Colonic mucosa (tissue), 4 donors: ENCODE measurements at regions not wholly inside any gene's neighbourhood (a gene's known extent, or its start where the extent isn't known, plus 50 kb on each side); places are given as distances from the start of the nearest gene placed in this dataset.

ENCODE experiments used
- DNase-seq: peaks from one replicate; pipeline ENCODE4 v3.0.0-alpha.2; 2020
- H3K27ac ChIP-seq: fragments of 200-600 bp; one replicate; pipeline ENCODE4 v1.8.0; 2021
- H3K27me3 ChIP-seq: fragments of 200-600 bp; one replicate; pipeline ENCODE4 v1.8.0; 2021
- H3K36me3 ChIP-seq: fragments of 200-600 bp; one replicate; pipeline ENCODE4 v1.8.0; 2021
- H3K4me1 ChIP-seq: fragments of 200-600 bp; one replicate; pipeline ENCODE4 v1.8.0; 2021; ENCODE audit warnings: mild to moderate bottlenecking
- H3K4me3 ChIP-seq: fragments of 200-600 bp; one replicate; pipeline ENCODE4 v1.8.0; 2021
- H3K9ac ChIP-seq, 2 donors: one replicate each; pipeline ENCODE4 v1.7.0; 2013; ENCODE audit warnings: control low read depth in 2 of 2, low read depth in 2 of 2, low read length in 2 of 2
- H3K9me3 ChIP-seq: fragments of 200-600 bp; one replicate; pipeline ENCODE4 v1.8.0; 2021
- intact Hi-C: fragments of 100-400 bp; cut with DNase I; formaldehyde crosslinking; loops from one replicate; pipeline ENCODE4 v1.14.1; 2022
- TF ChIP-seq, protein P1 (sequence below): fragments of 200-600 bp; IDR thresholded peaks from one replicate; pipeline ENCODE4 v1.8.0; 2022; ENCODE audit warnings: antibody characterized with exemption, mild to moderate bottlenecking
- donor health status: healthy.
- donor health status: DM: no; HTN: no; CAD: no.
- donor health status: DM: no; HTN: no; CAD: no.

DNA sequence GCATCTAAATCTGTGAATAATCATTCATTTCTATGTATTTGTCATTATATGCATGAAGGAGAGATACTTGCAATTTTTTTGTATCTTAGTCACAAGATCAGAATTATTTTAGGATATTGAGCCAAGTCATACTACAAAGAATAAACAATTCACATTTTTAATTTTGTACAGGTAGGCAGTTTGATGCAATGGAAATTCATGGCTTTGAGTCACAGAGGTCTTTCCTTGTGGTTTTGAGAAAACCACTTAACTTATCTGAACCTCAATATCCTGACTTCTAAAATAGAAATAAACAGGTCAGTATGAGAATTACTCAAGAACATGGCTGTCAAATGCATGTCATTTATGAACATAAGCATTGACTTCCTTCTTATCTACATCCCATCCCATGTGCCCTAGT is 221.4 kb upstream of the SLC10A2 start:
- no peaks in the 10 kb centered on the region for H3K27me3 ChIP-seq
- H3K4me1 ChIP-seq: no peaks in the 10 kb centered on the region
- no peak overlapping the region for H3K9ac ChIP-seq
- TF ChIP-seq, protein P1, sequence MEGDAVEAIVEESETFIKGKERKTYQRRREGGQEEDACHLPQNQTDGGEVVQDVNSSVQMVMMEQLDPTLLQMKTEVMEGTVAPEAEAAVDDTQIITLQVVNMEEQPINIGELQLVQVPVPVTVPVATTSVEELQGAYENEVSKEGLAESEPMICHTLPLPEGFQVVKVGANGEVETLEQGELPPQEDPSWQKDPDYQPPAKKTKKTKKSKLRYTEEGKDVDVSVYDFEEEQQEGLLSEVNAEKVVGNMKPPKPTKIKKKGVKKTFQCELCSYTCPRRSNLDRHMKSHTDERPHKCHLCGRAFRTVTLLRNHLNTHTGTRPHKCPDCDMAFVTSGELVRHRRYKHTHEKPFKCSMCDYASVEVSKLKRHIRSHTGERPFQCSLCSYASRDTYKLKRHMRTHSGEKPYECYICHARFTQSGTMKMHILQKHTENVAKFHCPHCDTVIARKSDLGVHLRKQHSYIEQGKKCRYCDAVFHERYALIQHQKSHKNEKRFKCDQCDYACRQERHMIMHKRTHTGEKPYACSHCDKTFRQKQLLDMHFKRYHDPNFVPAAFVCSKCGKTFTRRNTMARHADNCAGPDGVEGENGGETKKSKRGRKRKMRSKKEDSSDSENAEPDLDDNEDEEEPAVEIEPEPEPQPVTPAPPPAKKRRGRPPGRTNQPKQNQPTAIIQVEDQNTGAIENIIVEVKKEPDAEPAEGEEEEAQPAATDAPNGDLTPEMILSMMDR: no peak
- no peaks in the 10 kb centered on the region for H3K9me3 ChIP-seq
- no peaks in the 10 kb centered on the region for H3K36me3 ChIP-seq
- DNase-seq: no peak
- H3K4me3 ChIP-seq: no peak overlapping the region
- H3K27ac ChIP-seq: no peak overlapping the region
- intact Hi-C loops: no loop called here

DNA sequence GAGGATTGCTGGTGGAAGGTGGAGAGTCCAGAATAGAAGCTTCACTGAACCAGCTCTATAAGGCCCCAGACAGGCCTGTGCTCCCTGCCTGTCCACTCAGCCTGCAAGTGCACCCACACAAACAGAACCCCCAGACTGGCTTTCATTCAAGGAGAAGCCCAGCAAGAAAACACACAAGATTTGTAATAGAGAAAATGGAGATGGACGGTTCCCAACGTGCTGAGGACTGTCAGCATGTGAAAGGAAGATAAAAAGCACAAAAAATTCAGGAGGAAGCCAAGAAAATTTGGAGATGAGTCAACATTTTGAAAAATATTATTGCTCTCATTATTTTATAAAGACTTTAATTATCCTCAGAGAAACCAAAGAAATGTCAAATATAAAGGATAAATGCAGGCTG is 218.2 kb upstream of the SLC10A2 start:
- TF ChIP-seq, protein P1: no peak
- H3K4me3 ChIP-seq: no peak overlapping the region
- no peak overlapping the region for H3K9ac ChIP-seq
- no peaks in the 10 kb centered on the region for H3K9me3 ChIP-seq
- H3K27me3 ChIP-seq: no peaks in the 10 kb centered on the region
- intact Hi-C loops: no loop called here
- H3K4me1 ChIP-seq: no peaks in the 10 kb centered on the region
- no peak overlapping the region for H3K27ac ChIP-seq
- no peaks in the 10 kb centered on the region for H3K36me3 ChIP-seq
- no peak for DNase-seq

DNA sequence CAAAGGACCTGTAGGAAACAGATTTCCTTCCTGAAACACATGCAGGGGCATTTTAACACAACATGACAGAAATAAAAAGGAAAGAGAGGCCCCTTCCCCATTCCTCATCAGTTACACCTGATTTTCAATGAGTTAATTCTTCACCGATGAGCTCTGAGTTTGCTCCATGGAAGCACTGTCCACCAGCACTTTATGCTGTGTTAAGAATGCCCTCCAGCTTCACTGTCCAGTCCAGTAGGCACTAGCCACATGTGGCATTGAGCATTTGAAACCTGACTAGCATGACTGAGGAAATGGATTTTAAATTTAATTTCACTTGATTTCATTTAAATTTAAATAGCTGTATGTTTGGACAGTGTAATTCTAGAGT is 217.2 kb upstream of the SLC10A2 start:
- intact Hi-C loops: no loop called here
- Histone ChIP-seq H3K27ac (no peak overlapping the region), H3K36me3 (no peaks in the 10 kb centered on the region)

DNA sequence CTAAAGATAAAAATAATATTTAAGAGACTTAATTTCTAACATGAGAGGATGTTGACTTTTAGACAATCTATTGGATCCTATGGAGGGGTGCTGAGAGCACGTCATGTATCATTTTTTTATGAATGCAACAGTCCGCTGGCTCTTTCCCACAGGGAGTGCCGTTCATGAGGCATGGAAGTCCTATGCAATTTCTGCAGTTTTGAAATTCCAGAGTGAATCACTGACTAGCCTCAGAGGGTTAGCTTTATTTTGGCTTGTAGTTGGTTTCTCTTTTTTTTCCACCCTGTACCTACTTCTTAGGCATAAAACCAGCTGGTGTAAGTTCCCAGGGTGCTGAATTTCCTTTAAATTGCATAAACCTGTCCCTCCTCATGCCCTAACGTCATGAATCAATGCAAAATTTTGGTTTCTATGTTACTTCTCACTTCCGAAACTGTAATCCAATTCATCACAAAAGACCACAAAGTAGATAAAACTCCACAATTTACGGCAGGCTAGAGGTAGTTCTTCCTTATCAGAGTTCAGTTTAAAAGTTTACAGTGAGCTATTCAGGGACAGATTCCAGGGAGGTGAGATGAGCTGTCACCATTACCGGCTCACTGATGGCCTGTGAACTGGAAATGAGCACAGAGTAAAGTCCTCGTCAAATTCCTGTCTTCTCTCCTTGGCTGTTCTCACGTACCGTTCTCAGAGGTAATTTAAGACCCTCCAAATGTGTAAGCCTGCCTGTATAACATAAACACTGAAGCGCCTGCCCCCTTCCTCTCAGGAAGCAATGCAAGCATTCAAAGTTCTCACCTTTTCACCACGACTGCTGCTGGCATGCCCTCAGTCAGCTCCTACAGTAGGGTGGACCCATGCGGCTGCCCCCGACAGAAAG is 216.6 kb upstream of the SLC10A2 start:
- H3K4me1 ChIP-seq: no peaks in the 10 kb centered on the region
- no peaks in the 10 kb centered on the region for H3K36me3 ChIP-seq
- H3K9me3 ChIP-seq: no peaks in the 10 kb centered on the region
- H3K27ac ChIP-seq: no peak overlapping the region
- H3K4me3 ChIP-seq: no peak overlapping the region
- H3K9ac ChIP-seq: no peak overlapping the region
- no peaks in the 10 kb centered on the region for H3K27me3 ChIP-seq
- intact Hi-C loops: no loop called here
- TF ChIP-seq, protein P1: no peak
- no peak for DNase-seq

More for the DNA sequence above, 217.2 kb upstream of the SLC10A2 start:
- DNase-seq: no peak
- no peaks in the 10 kb centered on the region for H3K4me1 ChIP-seq
- H3K9me3 ChIP-seq: no peaks in the 10 kb centered on the region
- no peaks in the 10 kb centered on the region for H3K27me3 ChIP-seq
- TF ChIP-seq, protein P1: no peak
- no peak overlapping the region for H3K9ac ChIP-seq
- no peak overlapping the region for H3K4me3 ChIP-seq

DNA sequence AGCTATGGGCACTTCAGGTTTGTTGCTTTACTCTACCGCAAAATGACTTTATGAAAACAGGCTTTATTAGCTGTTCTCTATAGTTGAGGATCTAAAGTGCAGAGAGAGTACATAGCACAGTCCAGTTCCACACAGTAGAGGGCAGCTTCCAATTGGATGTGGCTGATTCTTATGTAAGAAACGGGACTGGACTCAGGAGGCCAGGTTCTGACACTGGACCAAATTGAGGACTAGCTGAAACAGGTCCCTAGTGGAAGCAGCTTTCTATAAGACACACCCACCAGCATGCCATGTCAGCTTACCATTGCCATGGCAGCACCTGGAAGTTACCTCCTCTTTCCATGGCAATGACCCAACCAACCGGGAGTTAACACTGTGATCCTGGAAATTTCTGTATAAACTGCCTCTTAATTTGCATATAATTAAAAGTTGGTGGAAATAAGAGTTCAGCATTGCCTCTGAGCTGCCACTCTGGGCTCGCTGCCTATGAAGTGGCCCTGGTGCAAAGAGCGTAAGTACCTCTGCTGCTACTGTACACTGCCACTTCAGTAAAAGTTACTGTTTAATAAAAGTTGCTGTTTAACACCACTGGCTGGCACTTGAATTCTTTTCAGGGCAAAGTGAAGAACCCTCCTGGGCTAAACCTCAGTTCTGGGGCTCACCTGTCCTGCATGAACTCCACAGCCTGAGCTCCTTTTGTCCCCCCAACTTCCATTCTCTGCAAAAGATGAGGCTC is 211.9 kb upstream of the SLC10A2 start:
- DNase-seq: no peak

More for the DNA sequence above, 211.9 kb upstream of the SLC10A2 start:
- Histone ChIP-seq H3K27ac (no peak overlapping the region), H3K9ac (no peak overlapping the region), H3K9me3 (no peaks in the 10 kb centered on the region), H3K27me3 (no peaks in the 10 kb centered on the region), H3K36me3 (no peaks in the 10 kb centered on the region), H3K4me1 (no peaks in the 10 kb centered on the region), H3K4me3 (no peak overlapping the region)
- intact Hi-C loops: no loop called here
- TF ChIP-seq, protein P1: no peak
